Fibroblast of the aortic adventitia (primary cell): ENCODE measurements at regions not wholly inside any gene's neighbourhood (a gene's known extent, or its start where the extent isn't known, plus 50 kb on each side); places are given as distances from the start of the nearest gene placed in this dataset.

Experiments
- DNase-seq: peaks from one replicate; pipeline ENCODE4 v3.0.0-alpha.2; 2010; ENCODE audit warnings: low read depth
- H3K4me3 ChIP-seq: 2 replicates; pipeline ENCODE4 v1.5.1; 2011; ENCODE audit warnings: low read depth, mild to moderate bottlenecking, control low read depth, low read length, moderate library complexity
- CTCF ChIP-seq: IDR thresholded peaks from 2 replicates; pipeline ENCODE4 v1.5.1; 2011; ENCODE audit warnings: mild to moderate bottlenecking, low read length, control low read depth, inconsistent platforms; ENCODE audit not compliant: insufficient read depth

- no peak for DNase-seq
- no peak overlapping the region for H3K4me3 ChIP-seq
Observed at GRCh38 chr13:57784633-57785032, 153.1 kb downstream of the PCDH17 start.

GRCh38 chr13:57787058-57787791 is 155.7 kb downstream of the PCDH17 start:
- DNase-seq = no peak
- no peak overlapping the region for H3K4me3 ChIP-seq
- no peak for TF ChIP-seq CTCF

More at GRCh38 chr13:57784633-57785032, 153.1 kb downstream of the PCDH17 start:
- no peak for TF ChIP-seq CTCF

GRCh38 chr13:57799624-57800023 is 168.1 kb downstream of the PCDH17 start:
- no peak overlapping the region for H3K4me3 ChIP-seq
- TF ChIP-seq CTCF = no peak
- no peak for DNase-seq

- no peak for TF ChIP-seq CTCF
- DNase-seq = no peak
- no peak overlapping the region for H3K4me3 ChIP-seq
Observed at GRCh38 chr13:57813651-57814050, 182.1 kb downstream of the PCDH17 start.

- no peak for DNase-seq
- TF ChIP-seq CTCF = no peak
- H3K4me3 ChIP-seq = no peak overlapping the region
Observed at GRCh38 chr13:57815600-57815999, 184.1 kb downstream of the PCDH17 start.

GRCh38 chr13:57820924-57821323 is 189.4 kb downstream of the PCDH17 start:
- no peak for TF ChIP-seq CTCF
- no peak for DNase-seq
- no peak overlapping the region for H3K4me3 ChIP-seq

- no peak for DNase-seq
- no peak for TF ChIP-seq CTCF
- H3K4me3 ChIP-seq = no peak overlapping the region
Observed at GRCh38 chr13:57823704-57824103, 192.2 kb downstream of the PCDH17 start.
